Chondrocyte (in vitro differentiated cells): ENCODE measurements at regions not wholly inside any gene's neighbourhood (a gene's known extent, or its start where the extent isn't known, plus 50 kb on each side); places are given as distances from the start of the nearest gene placed in this dataset.

Experiments used
- DNase-seq: peaks from one replicate; pipeline ENCODE4 v3.0.0; 2021; ENCODE audit warnings: mixed read lengths, low spot score
- H3K27ac Mint-ChIP-seq: one replicate; pipeline ENCODE4 v1.8.0; 2021; ENCODE audit warnings: mild to moderate bottlenecking, moderate library complexity, mixed read lengths; ENCODE audit not compliant: unreplicated experiment
- H3K27me3 Mint-ChIP-seq: 2 replicates; pipeline ENCODE4 v1.8.0; 2021; ENCODE audit warnings: low read depth, mixed read lengths
- H3K36me3 Mint-ChIP-seq: 2 replicates; pipeline ENCODE4 v1.8.0; 2021; ENCODE audit warnings: low read depth, mixed read lengths
- H3K4me1 Mint-ChIP-seq: 2 replicates; pipeline ENCODE4 v1.8.0; 2021; ENCODE audit warnings: low read depth, mild to moderate bottlenecking, mixed read lengths
- H3K4me3 Mint-ChIP-seq: one replicate; pipeline ENCODE4 v1.8.0; 2021; ENCODE audit warnings: mild to moderate bottlenecking, moderate library complexity, mixed read lengths; ENCODE audit not compliant: unreplicated experiment
- H3K9me3 Mint-ChIP-seq: 2 replicates; pipeline ENCODE4 v1.8.0; 2021; ENCODE audit warnings: low read depth, mixed read lengths
- CTCF ChIP-seq: fragments of 200-600 bp; sonication (generic); IDR thresholded peaks from 2 replicates; pipeline ENCODE4 v1.5.0; 2021; ENCODE audit warnings: antibody characterized with exemption, mild to moderate bottlenecking, moderate library complexity

DNA sequence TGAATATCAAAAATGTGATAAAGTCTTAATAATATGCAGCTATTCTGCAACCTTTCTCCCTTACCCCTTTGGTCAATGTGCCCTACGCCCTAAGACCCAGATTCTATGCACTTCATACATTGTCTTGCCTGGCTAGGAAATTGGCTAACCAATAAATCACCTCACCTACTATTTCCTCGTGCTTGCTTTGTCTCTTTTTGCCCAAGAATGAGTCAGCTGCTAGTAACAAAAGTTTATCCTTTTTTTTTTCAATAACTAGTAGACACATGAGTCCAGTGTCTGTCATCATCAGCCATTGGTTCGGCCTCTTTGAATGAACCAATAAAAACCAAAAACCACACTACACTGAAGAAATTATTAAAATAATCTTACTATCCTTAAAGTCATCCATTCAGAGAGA lies 387.1 kb downstream of the PPP3CA start:
- no peak for DNase-seq
- no peak for TF ChIP-seq CTCF
- Mint-ChIP-seq H3K27me3 (peaks cover 1% of the 10 kb centered on the region), H3K4me1 (no peaks in the 10 kb centered on the region), H3K36me3 (no peaks in the 10 kb centered on the region), H3K9me3 (no peaks in the 10 kb centered on the region), H3K27ac (no peak overlapping the region), H3K4me3 (no peak overlapping the region)

GRCh38 chr4:100954046-100954445 lies 393.3 kb downstream of the PPP3CA start:
- peaks cover 10% of the 10 kb centered on the region for H3K4me1 Mint-ChIP-seq

DNA sequence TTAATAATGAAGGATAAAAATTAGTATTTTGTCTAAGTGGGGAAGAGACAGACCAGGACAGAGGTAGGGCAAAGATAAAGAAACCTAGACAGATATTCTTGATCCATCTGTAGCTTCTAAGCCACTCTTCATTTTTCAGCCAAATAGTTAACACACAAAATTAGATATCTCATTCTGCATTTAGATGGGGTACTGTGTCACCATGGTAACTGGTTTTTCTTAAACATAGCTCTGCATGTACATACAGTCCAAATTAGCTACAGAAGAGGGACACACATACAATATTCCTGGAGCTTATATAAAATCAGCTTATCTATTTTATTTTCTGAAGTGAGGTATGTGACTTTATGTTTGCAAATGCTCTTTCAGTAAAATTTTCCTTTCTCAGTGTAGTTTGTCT lies 393.7 kb downstream of the PPP3CA start:
- TF ChIP-seq CTCF, result no peak
- Mint-ChIP-seq H3K36me3 (no peaks in the 10 kb centered on the region), H3K27ac (no peak overlapping the region), H3K4me3 (no peak overlapping the region), H3K4me1 (peaks cover 10% of the 10 kb centered on the region), H3K9me3 (no peaks in the 10 kb centered on the region), H3K27me3 (peaks cover 4% of the 10 kb centered on the region)
- no peak for DNase-seq

More at GRCh38 chr4:100954046-100954445, 393.3 kb downstream of the PPP3CA start:
- Mint-ChIP-seq H3K36me3 (no peaks in the 10 kb centered on the region), H3K4me3 (no peak overlapping the region), H3K27me3 (peaks cover 4% of the 10 kb centered on the region), H3K27ac (no peak overlapping the region), H3K9me3 (no peaks in the 10 kb centered on the region)
- no peak for DNase-seq
- TF ChIP-seq CTCF, result no peak

DNA sequence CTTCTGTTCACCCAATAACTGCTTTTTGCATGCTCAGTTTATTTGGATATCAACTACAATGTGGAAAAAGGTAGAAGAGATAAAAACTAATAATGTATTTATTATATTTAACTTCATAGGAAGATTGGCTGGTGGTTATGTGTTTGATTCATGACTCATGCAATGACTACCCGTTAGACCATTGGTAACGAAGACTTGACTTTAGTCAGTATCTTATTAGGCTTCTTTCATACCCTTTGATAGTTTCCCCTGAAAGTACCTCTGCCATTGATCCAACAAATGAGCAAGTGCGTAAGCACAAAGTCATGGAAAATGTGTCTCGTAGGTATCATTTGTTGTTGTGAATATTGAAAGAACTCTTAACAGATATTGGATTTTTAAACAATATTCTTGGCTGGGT lies 394.7 kb downstream of the PPP3CA start:
- peaks cover 4% of the 10 kb centered on the region for H3K27me3 Mint-ChIP-seq
- no peak for TF ChIP-seq CTCF
- no peak overlapping the region for H3K4me3 Mint-ChIP-seq
- H3K36me3 Mint-ChIP-seq, result no peaks in the 10 kb centered on the region
- no peak for DNase-seq
- no peak overlapping the region for H3K27ac Mint-ChIP-seq
- no peaks in the 10 kb centered on the region for H3K9me3 Mint-ChIP-seq
- H3K4me1 Mint-ChIP-seq, result peaks cover 10% of the 10 kb centered on the region

- Mint-ChIP-seq H3K9me3 (peaks cover 4% of the 10 kb centered on the region), H3K36me3 (no peaks in the 10 kb centered on the region), H3K27ac (no peak overlapping the region), H3K27me3 (peaks cover 5% of the 10 kb centered on the region), H3K4me1 (peaks cover 7% of the 10 kb centered on the region), H3K4me3 (no peak overlapping the region)
- no peak for TF ChIP-seq CTCF
- no peak for DNase-seq
These were observed 397.9 kb downstream of the PPP3CA start for GRCh38 chr4:100949350-100949935.
